ENCODE measurements at regions not wholly inside any gene's neighbourhood (a gene's known extent, or its start where the extent isn't known, plus 50 kb on each side); places are given as distances from the start of the nearest gene placed in this dataset.

DNA sequence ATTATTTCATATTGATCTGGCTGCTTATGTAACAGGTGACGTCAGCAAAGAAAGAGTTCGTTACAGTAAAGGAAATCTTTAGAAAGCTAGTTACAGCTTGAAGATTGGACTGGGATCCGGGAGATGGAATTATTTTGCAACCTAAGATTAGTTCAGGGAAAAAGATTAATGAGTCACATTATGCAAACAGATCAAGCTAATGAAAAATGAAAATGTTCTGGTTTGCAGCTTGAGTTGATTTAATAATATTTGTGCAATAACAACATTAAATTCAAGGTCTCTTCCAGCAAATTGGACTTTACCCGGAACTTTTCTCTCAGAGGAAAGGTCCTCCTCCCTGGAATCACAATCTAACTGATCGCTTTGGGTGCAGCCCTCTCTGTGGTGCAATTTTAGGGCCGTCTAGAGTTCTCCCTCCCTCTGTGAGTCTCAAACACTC lies 119.5 kb downstream of the OTUD1 start (continued):
- TF ChIP-seq ZNF274 (IDR thresholded peaks at IDR 0.05; ENCODE audit: borderline replicate concordance, extremely low read depth, low read length) = no peak
- TF ChIP-seq SIX5 (IDR thresholded peaks at IDR 0.05; ENCODE audit: low read depth, low read length) = no peak
- TF ChIP-seq EZH2 (IDR thresholded peaks at IDR 0.05; ENCODE audit: low read depth, low read length, severe bottlenecking) = no peak
- no peak for TF ChIP-seq TBP (IDR thresholded peaks at IDR 0.05; ENCODE audit: low read depth, low read length)
